ENCODE measurements at regions not wholly inside any gene's neighbourhood (a gene's known extent, or its start where the extent isn't known, plus 50 kb on each side); places are given as distances from the start of the nearest gene placed in this dataset.

GRCh38 chr17:36682773-36683172, 81.4 kb downstream of the MRM1 start:
- ATAC-seq (ENCODE audit: low FRiP score), result no peak

GRCh38 chr17:36683387-36683786, 82.0 kb downstream of the MRM1 start:
- no peak for ATAC-seq (ENCODE audit: low FRiP score)
- DNase-seq (ENCODE audit: low spot score), result no peak
- TF ChIP-seq CTCF (IDR thresholded peaks at IDR 0.05), result no peak

More at GRCh38 chr17:36682773-36683172, 81.4 kb downstream of the MRM1 start:
- DNase-seq (ENCODE audit: low spot score), result no peak
- no peak for TF ChIP-seq CTCF (IDR thresholded peaks at IDR 0.05)

GRCh38 chr17:36684134-36684533, 82.8 kb downstream of the MRM1 start:
- TF ChIP-seq CTCF (IDR thresholded peaks at IDR 0.05), result no peak

GRCh38 chr17:36686123-36686669, 84.8 kb downstream of the MRM1 start:
- DNase-seq (ENCODE audit: low spot score) (no peak), ATAC-seq (ENCODE audit: low FRiP score) (no peak)
- TF ChIP-seq CTCF (IDR thresholded peaks at IDR 0.05), result no peak

More at GRCh38 chr17:36684134-36684533, 82.8 kb downstream of the MRM1 start:
- ATAC-seq (ENCODE audit: low FRiP score) (no peak), DNase-seq (ENCODE audit: low spot score) (no peak)

- TF ChIP-seq CTCF (IDR thresholded peaks at IDR 0.05), result no peak
- ATAC-seq (ENCODE audit: low FRiP score), result no peak
- DNase-seq (ENCODE audit: low spot score), result no peak
These were observed 86.4 kb downstream of the MRM1 start for GRCh38 chr17:36687736-36688135.

- ATAC-seq (ENCODE audit: low FRiP score), result no peak
- no peak for DNase-seq (ENCODE audit: low spot score)
- no peak for TF ChIP-seq CTCF (IDR thresholded peaks at IDR 0.05)
These were observed 87.8 kb downstream of the MRM1 start for GRCh38 chr17:36689089-36689667.

GRCh38 chr17:36690190-36690589, 88.8 kb downstream of the MRM1 start:
- DNase-seq (ENCODE audit: low spot score) (no peak), ATAC-seq (ENCODE audit: low FRiP score) (no peak)
- no peak for TF ChIP-seq CTCF (IDR thresholded peaks at IDR 0.05)
